ENCODE measurements at regions not wholly inside any gene's neighbourhood (a gene's known extent, or its start where the extent isn't known, plus 50 kb on each side); places are given as distances from the start of the nearest gene placed in this dataset.

DNA sequence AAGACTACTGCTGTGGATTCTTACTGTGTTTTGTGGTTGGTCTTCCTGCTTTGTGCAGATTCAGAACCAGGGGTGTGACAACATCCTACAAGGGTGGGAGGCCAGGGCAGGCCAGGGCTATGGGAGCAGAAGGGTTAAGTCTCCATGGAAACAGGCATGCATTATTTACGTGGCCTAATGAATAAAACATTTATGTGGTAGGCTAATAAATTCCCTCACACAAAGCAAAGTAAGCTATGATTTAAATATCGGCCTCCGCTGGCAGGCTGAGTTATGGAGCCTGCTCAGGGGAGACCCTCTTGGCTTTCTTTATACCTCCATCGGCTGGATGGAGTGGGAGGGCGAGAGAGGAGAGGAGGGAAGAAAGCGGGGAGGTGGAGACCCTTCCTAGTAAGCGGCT lies 230.3 kb upstream of the MVB12B start:
- no peaks in the 10 kb centered on the region for H3K4me1 ChIP-seq (ENCODE audit: control insufficient read depth, insufficient read depth, low read length)

DNA sequence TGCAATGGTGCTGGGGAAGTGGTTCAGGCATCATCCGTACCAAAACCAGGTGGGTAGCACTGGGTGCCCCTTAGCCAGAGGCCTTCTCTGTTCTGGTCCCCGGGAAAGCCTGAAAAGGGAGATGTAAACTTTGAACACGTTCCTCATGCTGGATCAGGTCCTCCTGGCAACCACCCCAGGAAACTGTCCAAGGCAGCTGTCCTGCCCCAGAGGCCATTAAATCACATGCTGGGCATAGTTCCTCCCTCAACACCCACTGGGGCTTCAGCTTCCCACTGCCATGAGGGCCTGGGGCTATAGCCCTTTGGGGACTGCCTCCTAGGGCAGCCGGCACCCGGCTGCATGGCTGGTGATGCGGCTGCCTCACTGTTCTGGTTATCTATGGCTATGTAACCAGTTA lies 228.9 kb upstream of the MVB12B start:
- Histone ChIP-seq H3K9ac (ENCODE audit: low read depth, low read length) (no peak overlapping the region), H3K4me3 (ENCODE audit: low read length) (no peak overlapping the region), H3K27me3 (ENCODE audit: control insufficient read depth, insufficient read depth, low read length) (no peaks in the 10 kb centered on the region), H3K36me3 (ENCODE audit: insufficient read depth, low read length) (no peaks in the 10 kb centered on the region), H3K9me3 (replicated peaks; ENCODE audit: low read length) (no peaks in the 10 kb centered on the region), H3K4me1 (ENCODE audit: control insufficient read depth, insufficient read depth, low read length) (no peaks in the 10 kb centered on the region), H3K4me2 (ENCODE audit: low read length) (no peak overlapping the region)

More for the DNA sequence above, 230.3 kb upstream of the MVB12B start:
- H3K36me3 ChIP-seq (ENCODE audit: insufficient read depth, low read length): no peaks in the 10 kb centered on the region
- no peaks in the 10 kb centered on the region for H3K9me3 ChIP-seq (replicated peaks; ENCODE audit: low read length)
- no peak overlapping the region for H3K9ac ChIP-seq (ENCODE audit: low read depth, low read length)
- no peak overlapping the region for H3K4me2 ChIP-seq (ENCODE audit: low read length)
- no peak overlapping the region for H3K4me3 ChIP-seq (ENCODE audit: low read length)
- peaks cover 3% of the 10 kb centered on the region for H3K27me3 ChIP-seq (ENCODE audit: control insufficient read depth, insufficient read depth, low read length)

DNA sequence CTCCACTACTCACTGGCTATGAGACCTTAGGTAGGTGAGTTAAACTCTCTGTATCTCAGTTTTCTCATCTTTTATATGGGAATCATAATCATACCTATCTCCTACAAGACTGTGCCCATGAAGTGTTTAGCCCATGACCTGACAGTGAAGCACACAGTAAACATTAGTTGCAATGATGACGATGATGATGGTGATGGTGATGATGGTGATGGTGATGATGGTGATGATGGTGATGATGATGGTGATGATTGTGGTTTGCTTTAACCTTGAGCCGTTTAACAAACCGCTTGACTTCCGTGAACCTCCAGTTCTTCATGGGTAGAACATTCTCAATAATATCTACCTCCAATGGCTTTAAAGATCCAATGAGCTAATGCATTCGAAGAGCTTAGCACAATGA lies 220.2 kb upstream of the MVB12B start:
- Histone ChIP-seq H3K27me3 (ENCODE audit: control insufficient read depth, insufficient read depth, low read length) (peaks cover 4% of the 10 kb centered on the region), H3K36me3 (ENCODE audit: insufficient read depth, low read length) (no peaks in the 10 kb centered on the region), H3K4me2 (ENCODE audit: low read length) (no peak overlapping the region), H3K4me1 (ENCODE audit: control insufficient read depth, insufficient read depth, low read length) (no peaks in the 10 kb centered on the region), H3K9ac (ENCODE audit: low read depth, low read length) (no peak overlapping the region), H3K4me3 (ENCODE audit: low read length) (no peak overlapping the region), H3K9me3 (replicated peaks; ENCODE audit: low read length) (no peaks in the 10 kb centered on the region)

DNA sequence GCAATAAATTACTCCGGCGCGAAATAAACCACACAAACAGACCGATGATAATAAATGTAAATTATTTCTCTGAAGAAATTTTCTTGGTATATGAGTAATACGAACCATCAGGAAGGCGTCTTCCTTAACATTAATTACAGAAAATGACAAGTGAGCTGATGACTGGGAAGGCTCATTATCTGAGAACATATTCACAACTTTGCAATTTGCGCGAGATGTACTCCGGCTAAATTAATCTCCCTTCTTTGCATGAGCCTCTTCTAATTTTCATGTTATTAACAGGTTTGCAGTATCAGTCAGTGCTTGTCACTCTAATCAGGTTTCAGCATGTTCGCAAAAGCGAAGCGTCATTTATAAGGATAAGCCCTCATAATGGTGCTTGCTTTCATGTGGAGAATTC lies 218.9 kb upstream of the MVB12B start:
- no peaks in the 10 kb centered on the region for H3K4me1 ChIP-seq (ENCODE audit: control insufficient read depth, insufficient read depth, low read length)
- H3K4me2 ChIP-seq (ENCODE audit: low read length): no peak overlapping the region
- no peaks in the 10 kb centered on the region for H3K9me3 ChIP-seq (replicated peaks; ENCODE audit: low read length)
- H3K4me3 ChIP-seq (ENCODE audit: low read length): no peak overlapping the region
- no peak overlapping the region for H3K9ac ChIP-seq (ENCODE audit: low read depth, low read length)
- H3K36me3 ChIP-seq (ENCODE audit: insufficient read depth, low read length): no peaks in the 10 kb centered on the region
- peaks cover 11% of the 10 kb centered on the region for H3K27me3 ChIP-seq (ENCODE audit: control insufficient read depth, insufficient read depth, low read length)

DNA sequence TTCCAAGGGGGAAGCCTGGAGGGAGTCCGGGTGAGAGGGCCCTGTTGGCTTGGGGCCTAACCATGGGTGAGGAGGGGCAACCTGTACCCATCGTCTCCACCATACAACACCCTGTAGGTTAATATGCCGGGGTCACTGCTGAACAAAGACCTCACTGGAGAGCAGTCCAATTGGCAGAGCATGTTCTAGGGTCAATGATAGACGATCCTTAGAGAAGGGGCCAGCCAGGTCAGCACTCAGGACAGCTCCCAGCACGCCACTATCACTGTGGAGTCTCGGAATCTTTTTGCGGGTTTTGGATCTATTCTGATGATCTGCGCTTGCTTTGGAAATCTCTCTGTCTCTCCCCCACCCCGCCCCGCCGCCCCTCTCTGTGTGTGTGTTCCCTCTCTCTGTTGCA lies 218.4 kb upstream of the MVB12B start:
- Histone ChIP-seq H3K9me3 (replicated peaks; ENCODE audit: low read length) (no peaks in the 10 kb centered on the region), H3K4me3 (ENCODE audit: low read length) (no peak overlapping the region), H3K27me3 (ENCODE audit: control insufficient read depth, insufficient read depth, low read length) (peaks cover 13% of the 10 kb centered on the region), H3K9ac (ENCODE audit: low read depth, low read length) (no peak overlapping the region), H3K4me2 (ENCODE audit: low read length) (no peak overlapping the region), H3K4me1 (ENCODE audit: control insufficient read depth, insufficient read depth, low read length) (no peaks in the 10 kb centered on the region), H3K36me3 (ENCODE audit: insufficient read depth, low read length) (no peaks in the 10 kb centered on the region)

DNA sequence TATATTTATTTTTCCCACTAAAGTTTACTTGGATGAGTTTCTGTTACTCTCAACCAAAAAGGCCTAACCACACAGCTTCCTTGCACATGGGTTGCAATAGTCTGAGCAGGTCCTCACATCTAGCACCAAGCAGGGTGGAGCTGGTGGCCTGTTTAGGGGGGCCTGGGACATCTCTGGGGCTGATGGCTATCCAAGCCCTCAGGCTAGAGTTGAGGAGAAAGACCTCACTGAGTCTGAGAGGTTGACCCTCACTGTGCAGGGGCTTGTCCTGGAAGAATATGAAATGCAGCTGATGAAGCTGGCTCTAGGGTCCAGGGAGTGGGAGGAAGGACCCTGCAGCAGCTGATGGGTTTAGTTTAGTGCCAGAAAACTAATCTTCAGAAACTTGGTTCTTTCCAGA lies 217.1 kb upstream of the MVB12B start:
- H3K9ac ChIP-seq (ENCODE audit: low read depth, low read length): no peak overlapping the region
- H3K4me2 ChIP-seq (ENCODE audit: low read length): no peak overlapping the region
- no peaks in the 10 kb centered on the region for H3K9me3 ChIP-seq (replicated peaks; ENCODE audit: low read length)
- H3K4me3 ChIP-seq (ENCODE audit: low read length): no peak overlapping the region
- H3K36me3 ChIP-seq (ENCODE audit: insufficient read depth, low read length): no peaks in the 10 kb centered on the region
- H3K4me1 ChIP-seq (ENCODE audit: control insufficient read depth, insufficient read depth, low read length): no peaks in the 10 kb centered on the region
- peaks cover 17% of the 10 kb centered on the region for H3K27me3 ChIP-seq (ENCODE audit: control insufficient read depth, insufficient read depth, low read length)

DNA sequence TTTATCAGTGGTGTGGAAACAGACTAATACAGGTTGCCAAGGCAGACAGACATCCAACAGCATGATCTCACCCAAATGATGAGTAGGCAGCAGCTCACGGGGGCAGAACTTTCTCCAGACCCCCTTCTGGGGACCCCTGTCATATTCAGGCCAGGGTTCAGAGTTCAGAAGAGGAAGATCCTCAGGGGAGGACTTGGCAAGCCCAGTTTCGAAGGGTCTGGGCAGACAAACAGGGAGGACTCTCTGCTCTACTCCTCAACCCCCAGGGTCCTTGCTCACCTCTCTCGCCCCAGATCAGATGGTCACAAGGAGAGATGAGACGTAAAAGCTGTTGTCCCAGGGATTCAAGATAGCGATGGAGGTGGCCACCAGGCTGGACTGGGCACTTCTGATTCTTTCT lies 215.1 kb upstream of the MVB12B start:
- Histone ChIP-seq H3K4me1 (ENCODE audit: control insufficient read depth, insufficient read depth, low read length) (no peaks in the 10 kb centered on the region), H3K4me2 (ENCODE audit: low read length) (no peak overlapping the region), H3K36me3 (ENCODE audit: insufficient read depth, low read length) (no peaks in the 10 kb centered on the region), H3K4me3 (ENCODE audit: low read length) (no peak overlapping the region), H3K9ac (ENCODE audit: low read depth, low read length) (no peak overlapping the region), H3K27me3 (ENCODE audit: control insufficient read depth, insufficient read depth, low read length) (peaks cover 28% of the 10 kb centered on the region), H3K9me3 (replicated peaks; ENCODE audit: low read length) (no peaks in the 10 kb centered on the region)

DNA sequence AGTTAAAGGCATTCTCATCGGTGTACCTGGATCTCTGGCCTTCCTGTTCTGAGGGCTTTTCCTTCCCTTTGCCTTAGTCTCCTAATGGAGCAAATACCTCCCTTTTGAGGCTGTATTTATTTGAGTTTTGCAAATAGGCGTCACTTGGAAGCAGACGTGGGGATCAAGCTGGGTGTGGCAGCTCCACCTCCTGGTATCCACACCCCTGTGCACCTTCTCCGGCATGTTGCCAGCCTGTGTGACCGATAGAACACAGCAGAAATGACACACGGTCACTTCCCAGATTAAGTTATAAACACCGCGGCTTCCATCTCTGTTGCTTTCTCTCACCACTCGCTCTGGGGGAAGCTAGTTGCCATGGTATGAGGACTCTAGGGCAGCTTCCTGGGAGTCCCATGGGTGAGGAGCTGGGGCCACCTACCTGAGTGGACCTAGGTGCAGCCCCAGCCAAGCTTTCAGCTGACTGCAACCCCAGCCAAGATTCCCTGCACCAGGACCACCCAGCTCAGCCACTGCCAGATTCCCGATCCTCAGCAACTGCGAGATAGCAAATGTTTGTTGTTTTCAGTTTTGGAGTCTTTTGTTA lies 214.4 kb upstream of the MVB12B start:
- no peaks in the 10 kb centered on the region for H3K9me3 ChIP-seq (replicated peaks; ENCODE audit: low read length)
- no peak overlapping the region for H3K4me2 ChIP-seq (ENCODE audit: low read length)
- H3K4me3 ChIP-seq (ENCODE audit: low read length): no peak overlapping the region
- H3K9ac ChIP-seq (ENCODE audit: low read depth, low read length): no peak overlapping the region
- no peaks in the 10 kb centered on the region for H3K4me1 ChIP-seq (ENCODE audit: control insufficient read depth, insufficient read depth, low read length)
- peaks cover 33% of the 10 kb centered on the region for H3K27me3 ChIP-seq (ENCODE audit: control insufficient read depth, insufficient read depth, low read length)
- H3K36me3 ChIP-seq (ENCODE audit: insufficient read depth, low read length): no peaks in the 10 kb centered on the region

DNA sequence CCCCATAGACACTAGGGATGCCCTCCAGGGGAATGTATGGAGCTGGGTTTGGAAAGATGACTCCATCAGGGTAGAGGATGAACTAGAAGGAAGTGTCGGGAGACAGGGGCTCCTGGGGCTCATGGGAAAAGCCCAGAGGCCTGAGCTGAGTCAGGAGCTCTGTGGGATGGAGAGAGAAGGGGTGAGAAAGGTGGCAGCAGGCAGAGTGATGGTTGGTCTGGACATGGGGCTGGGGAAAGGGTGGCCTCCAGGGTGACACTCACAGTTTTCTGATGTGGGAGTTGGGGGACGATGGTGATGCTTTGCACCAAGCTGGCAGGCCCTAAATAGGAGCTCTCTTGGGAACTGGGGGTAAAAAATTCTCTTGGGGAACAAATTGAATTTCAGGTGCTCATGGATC lies 213.5 kb upstream of the MVB12B start:
- Histone ChIP-seq H3K4me3 (ENCODE audit: low read length) (no peak overlapping the region), H3K27me3 (ENCODE audit: control insufficient read depth, insufficient read depth, low read length) (peaks cover 33% of the 10 kb centered on the region), H3K4me1 (ENCODE audit: control insufficient read depth, insufficient read depth, low read length) (no peaks in the 10 kb centered on the region), H3K4me2 (ENCODE audit: low read length) (no peak overlapping the region), H3K36me3 (ENCODE audit: insufficient read depth, low read length) (no peaks in the 10 kb centered on the region), H3K9ac (ENCODE audit: low read depth, low read length) (no peak overlapping the region), H3K9me3 (replicated peaks; ENCODE audit: low read length) (no peaks in the 10 kb centered on the region)

DNA sequence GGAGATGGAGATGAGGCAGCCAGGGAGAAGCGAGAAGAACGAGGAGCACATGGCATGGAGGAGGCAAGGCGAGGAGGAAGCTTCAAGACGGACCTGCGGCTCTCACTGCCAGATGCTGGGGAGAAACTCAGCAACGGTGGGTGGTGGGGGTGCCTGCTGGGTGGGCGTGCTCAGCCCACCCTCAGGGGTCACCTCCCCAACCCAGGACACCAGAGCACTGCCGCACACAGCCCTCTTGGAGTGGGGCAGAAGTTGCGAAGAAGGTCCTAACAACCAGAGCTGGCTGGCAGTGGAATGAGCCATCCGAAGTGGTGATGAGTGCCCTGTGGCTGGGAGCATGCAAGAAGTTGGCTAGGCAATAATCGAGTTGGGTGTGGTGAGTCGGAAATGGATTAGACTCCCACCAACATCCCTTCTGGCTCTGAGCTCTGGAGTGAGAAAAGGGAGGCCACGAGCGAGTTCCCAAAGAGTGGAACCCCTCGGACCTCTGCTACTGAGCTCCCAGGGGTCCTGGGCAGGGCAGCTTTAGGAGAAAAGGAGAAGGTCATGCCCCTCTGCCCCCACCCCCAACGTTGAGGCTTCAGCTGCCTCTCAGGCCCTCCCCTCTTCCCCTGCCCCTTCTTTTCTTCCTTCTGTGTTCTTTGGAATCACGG lies 212.7 kb upstream of the MVB12B start:
- H3K27me3 ChIP-seq (ENCODE audit: control insufficient read depth, insufficient read depth, low read length): peaks cover 33% of the 10 kb centered on the region
- H3K9ac ChIP-seq (ENCODE audit: low read depth, low read length): no peak overlapping the region
- no peak overlapping the region for H3K4me2 ChIP-seq (ENCODE audit: low read length)
- no peaks in the 10 kb centered on the region for H3K36me3 ChIP-seq (ENCODE audit: insufficient read depth, low read length)
- no peaks in the 10 kb centered on the region for H3K4me1 ChIP-seq (ENCODE audit: control insufficient read depth, insufficient read depth, low read length)
- no peak overlapping the region for H3K4me3 ChIP-seq (ENCODE audit: low read length)
- H3K9me3 ChIP-seq (replicated peaks; ENCODE audit: low read length): no peaks in the 10 kb centered on the region

DNA sequence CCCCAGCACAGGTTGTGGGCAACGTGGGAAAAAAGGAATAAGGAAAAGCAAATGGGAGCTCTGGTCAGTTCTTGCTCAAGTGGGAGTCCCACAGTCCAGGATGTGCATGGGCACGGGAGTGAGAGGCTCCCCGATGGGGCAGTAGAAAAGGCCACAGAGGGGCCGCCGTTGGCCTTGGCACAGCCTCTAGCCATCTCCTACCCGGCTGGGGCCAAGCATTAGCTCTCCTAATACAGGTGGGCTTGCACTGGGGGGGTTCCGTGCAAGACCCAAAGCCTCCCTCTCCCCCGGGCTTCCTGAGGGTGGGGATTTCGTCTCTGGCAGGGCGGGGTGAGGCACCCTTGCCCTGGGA lies 212.2 kb upstream of the MVB12B start:
- no peaks in the 10 kb centered on the region for H3K4me1 ChIP-seq (ENCODE audit: control insufficient read depth, insufficient read depth, low read length)
- H3K36me3 ChIP-seq (ENCODE audit: insufficient read depth, low read length): no peaks in the 10 kb centered on the region
- peaks cover 37% of the 10 kb centered on the region for H3K27me3 ChIP-seq (ENCODE audit: control insufficient read depth, insufficient read depth, low read length)
- no peak overlapping the region for H3K9ac ChIP-seq (ENCODE audit: low read depth, low read length)
- H3K4me2 ChIP-seq (ENCODE audit: low read length): no peak overlapping the region
- no peak overlapping the region for H3K4me3 ChIP-seq (ENCODE audit: low read length)
- H3K9me3 ChIP-seq (replicated peaks; ENCODE audit: low read length): no peaks in the 10 kb centered on the region

DNA sequence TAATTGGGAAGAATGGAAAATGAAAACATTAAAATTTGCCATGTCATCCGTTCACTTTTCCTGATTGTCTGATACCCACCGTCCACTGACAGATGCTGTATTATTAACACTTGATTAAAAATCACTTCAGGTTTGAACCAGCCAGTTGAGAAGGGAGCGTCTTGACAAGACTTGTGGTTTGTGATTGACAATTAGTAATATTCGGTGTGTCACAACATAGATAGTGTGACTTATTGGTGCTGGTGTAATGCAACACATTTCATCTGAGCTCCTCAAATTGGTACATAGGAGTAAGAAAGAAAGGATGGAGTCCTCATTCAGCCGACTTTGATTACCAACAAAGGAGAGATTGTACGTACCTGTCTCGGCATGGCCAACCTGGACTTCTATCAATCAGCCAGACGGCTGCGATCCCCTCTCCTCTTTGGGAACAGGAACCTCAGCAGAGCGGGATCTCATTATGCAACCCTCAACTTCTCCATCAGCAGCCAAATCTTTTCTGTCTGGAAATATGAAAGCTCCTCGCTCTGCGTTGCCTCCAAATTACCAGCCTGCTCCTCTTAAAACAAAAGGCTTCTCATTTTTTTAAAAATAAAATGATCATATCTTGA lies 211.7 kb upstream of the MVB12B start:
- no peak overlapping the region for H3K4me3 ChIP-seq (ENCODE audit: low read length)
- H3K4me1 ChIP-seq (ENCODE audit: control insufficient read depth, insufficient read depth, low read length): no peaks in the 10 kb centered on the region
- no peak overlapping the region for H3K9ac ChIP-seq (ENCODE audit: low read depth, low read length)
- no peaks in the 10 kb centered on the region for H3K36me3 ChIP-seq (ENCODE audit: insufficient read depth, low read length)
- H3K4me2 ChIP-seq (ENCODE audit: low read length): no peak overlapping the region
- peaks cover 43% of the 10 kb centered on the region for H3K27me3 ChIP-seq (ENCODE audit: control insufficient read depth, insufficient read depth, low read length)
- H3K9me3 ChIP-seq (replicated peaks; ENCODE audit: low read length): no peaks in the 10 kb centered on the region
